NB4 (cell line): ENCODE measurements at regions not wholly inside any gene's neighbourhood (a gene's known extent, or its start where the extent isn't known, plus 50 kb on each side); places are given as distances from the start of the nearest gene placed in this dataset.

Source experiments
- CTCF ChIP-seq: IDR thresholded peaks from one replicate; pipeline ENCODE4 v1.5.1; 2012; ENCODE audit warnings: low read depth, low read length
- MAX ChIP-seq: IDR thresholded peaks from 2 replicates; pipeline ENCODE4 v1.6.1; 2011; ENCODE audit warnings: low read depth, low read length
- MYC ChIP-seq: IDR thresholded peaks from 2 replicates; pipeline ENCODE4 v1.6.1; 2011; ENCODE audit warnings: low read depth, low read length
- POLR2A ChIP-seq: IDR thresholded peaks from 2 replicates; pipeline ENCODE4 v1.6.1; 2011; ENCODE audit warnings: mild to moderate bottlenecking; ENCODE audit not compliant: insufficient read length; ENCODE audit errors: extremely low read depth

GRCh38 chr13:59479629-59480028 lies 684.1 kb downstream of the DIAPH3 start:
- TF ChIP-seq CTCF (no peak), POLR2A (no peak), MYC (no peak), MAX (no peak)
